GM11168 (cell line): ENCODE measurements at regions not wholly inside any gene's neighbourhood (a gene's known extent, or its start where the extent isn't known, plus 50 kb on each side); places are given as distances from the start of the nearest gene placed in this dataset.

Experiments
- in situ Hi-C: fragments of 300-500 bp; cut with MboI; formaldehyde crosslinking; loops from one replicate; pipeline ENCODE4 v1.12.0; 2022; ENCODE audit warnings: low sequenced_read_pairs; ENCODE audit not compliant: unreplicated experiment

- in situ Hi-C loops, result no loop called here
Measured at GRCh38 chr10:108905821-108906220, 1017.5 kb downstream of the XPNPEP1 start.

GRCh38 chr10:108905171-108905570 lies 1018.1 kb downstream of the XPNPEP1 start:
- in situ Hi-C loops, result no loop called here

- in situ Hi-C loops, result no loop called here
Measured at GRCh38 chr10:108904163-108904838, 1019.0 kb downstream of the XPNPEP1 start.

- in situ Hi-C loops, result no loop called here
Measured at GRCh38 chr10:108902619-108903285, 1020.6 kb downstream of the XPNPEP1 start.

- in situ Hi-C loops, result no loop called here
Measured at GRCh38 chr10:108901781-108902618, 1021.3 kb downstream of the XPNPEP1 start.

- in situ Hi-C loops, result no loop called here
Measured at GRCh38 chr10:108899670-108900069, 1023.6 kb downstream of the XPNPEP1 start.

GRCh38 chr10:108894402-108895301 lies 1028.7 kb downstream of the XPNPEP1 start:
- in situ Hi-C loops, result no loop called here

- in situ Hi-C loops, result no loop called here
Measured at GRCh38 chr10:108877095-108877561, 1046.2 kb downstream of the XPNPEP1 start.

GRCh38 chr10:108872854-108873253 lies 1050.5 kb downstream of the XPNPEP1 start:
- in situ Hi-C loops, result no loop called here

- in situ Hi-C loops, result no loop called here
Measured at GRCh38 chr10:108868881-108869280, 1054.4 kb downstream of the XPNPEP1 start.

- in situ Hi-C loops, result no loop called here
Measured at GRCh38 chr10:108862676-108863350, 1060.5 kb downstream of the XPNPEP1 start.

- in situ Hi-C loops, result no loop called here
Measured at GRCh38 chr10:108861181-108861754, 1062.0 kb downstream of the XPNPEP1 start.

- in situ Hi-C loops, result no loop called here
Measured at GRCh38 chr10:108852211-108852610, 1071.1 kb downstream of the XPNPEP1 start.

GRCh38 chr10:108850138-108850854 lies 1073.0 kb downstream of the XPNPEP1 start:
- in situ Hi-C loops, result no loop called here

- in situ Hi-C loops, result no loop called here
Measured at GRCh38 chr10:108849688-108850087, 1073.6 kb downstream of the XPNPEP1 start.

- in situ Hi-C loops, result no loop called here
Measured at GRCh38 chr10:108849186-108849585, 1074.1 kb downstream of the XPNPEP1 start.

- in situ Hi-C loops, result no loop called here
Measured at GRCh38 chr10:108848046-108848445, 1075.3 kb downstream of the XPNPEP1 start.

- in situ Hi-C loops, result no loop called here
Measured at GRCh38 chr10:108840944-108841343, 1082.4 kb downstream of the XPNPEP1 start.
